ENCODE measurements at regions not wholly inside any gene's neighbourhood (a gene's known extent, or its start where the extent isn't known, plus 50 kb on each side); places are given as distances from the start of the nearest gene placed in this dataset.
A peak's percentile ranks its signal among the peaks of the same experiment; 100 is the strongest.
"Not testable (repeated sequence)": the region's sequence is repeated elsewhere in the genome, so short reads cannot be mapped to it uniquely, and the experiment has no call there.

GRCh38 chr21:18553786-18554185 lies 150.2 kb upstream of the TMPRSS15 start:
- DNase-seq: no peak

GRCh38 chr21:18567770-18568169 lies 164.2 kb upstream of the TMPRSS15 start:
- not testable (repeated sequence) for DNase-seq

GRCh38 chr21:18588001-18588662 lies 184.5 kb upstream of the TMPRSS15 start:
- peak; percentile 45 for DNase-seq

- DNase-seq: no peak
Measured at GRCh38 chr21:18601146-18601545, 197.6 kb upstream of the TMPRSS15 start.

- no peak for DNase-seq
Measured at GRCh38 chr21:18602711-18603110, 199.1 kb upstream of the TMPRSS15 start.

- peak; percentile 29 for DNase-seq
Measured at GRCh38 chr21:18603261-18603660, 199.7 kb upstream of the TMPRSS15 start.

GRCh38 chr21:18603980-18604379 lies 200.4 kb upstream of the TMPRSS15 start:
- no peak for DNase-seq

GRCh38 chr21:18608226-18608625 lies 204.6 kb upstream of the TMPRSS15 start:
- no peak for DNase-seq

- DNase-seq: no peak
Measured at GRCh38 chr21:18614303-18614702, 210.7 kb upstream of the TMPRSS15 start.

- no peak for DNase-seq
Measured at GRCh38 chr21:18617291-18617690, 213.7 kb upstream of the TMPRSS15 start.

GRCh38 chr21:18620436-18620835 lies 216.9 kb upstream of the TMPRSS15 start:
- DNase-seq: no peak

- DNase-seq: no peak
Measured at GRCh38 chr21:18622383-18622782, 218.8 kb upstream of the TMPRSS15 start.

- DNase-seq: no peak
Measured at GRCh38 chr21:18630446-18630845, 226.9 kb upstream of the TMPRSS15 start.

- DNase-seq: no peak
Measured at GRCh38 chr21:18636897-18637296, 233.3 kb upstream of the TMPRSS15 start.

GRCh38 chr21:18646116-18646515 lies 242.5 kb upstream of the TMPRSS15 start:
- DNase-seq: no peak

- no peak for DNase-seq
Measured at GRCh38 chr21:18655931-18656330, 252.3 kb upstream of the TMPRSS15 start.

GRCh38 chr21:18661842-18662241 lies 258.3 kb upstream of the TMPRSS15 start:
- no peak for DNase-seq

- no peak for DNase-seq
Measured at GRCh38 chr21:18663663-18664062, 260.1 kb upstream of the TMPRSS15 start.

- DNase-seq: no peak
Measured at GRCh38 chr21:18666725-18667124, 263.1 kb upstream of the TMPRSS15 start.

GRCh38 chr21:18673789-18674188 lies 270.2 kb upstream of the TMPRSS15 start:
- DNase-seq: no peak

- DNase-seq: peak; percentile 85
Measured at GRCh38 chr21:18677632-18678031, 274.0 kb upstream of the TMPRSS15 start.

GRCh38 chr21:18705971-18706370 lies 302.4 kb upstream of the TMPRSS15 start:
- DNase-seq: no peak

- no peak for DNase-seq
Measured at GRCh38 chr21:18711662-18712061, 308.1 kb upstream of the TMPRSS15 start.

GRCh38 chr21:18715606-18716005 lies 312.0 kb upstream of the TMPRSS15 start:
- DNase-seq: no peak

- no peak for DNase-seq
Measured at GRCh38 chr21:18716578-18717138, 313.1 kb upstream of the TMPRSS15 start.
